GM13977 (cell line): ENCODE measurements at regions not wholly inside any gene's neighbourhood (a gene's known extent, or its start where the extent isn't known, plus 50 kb on each side); places are given as distances from the start of the nearest gene placed in this dataset.

ENCODE experiments used
- DNase-seq: peaks from one replicate; pipeline ENCODE4 v3.0.0; 2012; ENCODE audit warnings: low spot score
- in situ Hi-C: fragments of 300-500 bp; cut with MboI; formaldehyde crosslinking; loops from one replicate; pipeline ENCODE4 v1.12.0; 2022; ENCODE audit warnings: low sequenced_read_pairs, low pct_unique_long_range_greater_than_20kb, mixed read lengths, inconsistent platforms; ENCODE audit not compliant: unreplicated experiment
- TF ChIP-seq, protein P1 (sequence below): IDR thresholded peaks from 2 replicates; pipeline ENCODE4 v1.5.1; 2012; ENCODE audit warnings: mild to moderate bottlenecking, control low read depth; ENCODE audit not compliant: insufficient read depth; ENCODE audit errors: extremely low read depth, missing control alignments

DNA sequence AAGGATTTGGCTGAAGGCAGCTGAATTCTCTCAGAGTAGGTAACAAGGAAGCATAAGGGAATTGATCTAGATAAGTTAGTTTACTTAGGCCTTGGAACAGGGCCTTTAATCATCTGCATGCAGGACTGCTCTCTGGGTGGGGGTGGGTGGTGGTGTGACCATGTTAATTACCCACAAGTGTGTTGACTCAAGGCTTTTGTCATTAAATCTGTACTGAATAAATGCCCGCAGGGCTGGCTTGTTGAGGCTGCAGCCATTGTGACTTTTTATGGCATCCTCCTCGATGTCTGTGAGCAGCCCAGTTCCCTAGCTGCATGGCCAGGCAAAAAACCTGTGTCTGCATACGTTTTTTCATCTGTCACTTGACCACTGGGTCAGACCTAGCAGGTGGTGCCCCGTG lies 63.5 kb upstream of the ASCC3 start:
- TF ChIP-seq, protein P1, sequence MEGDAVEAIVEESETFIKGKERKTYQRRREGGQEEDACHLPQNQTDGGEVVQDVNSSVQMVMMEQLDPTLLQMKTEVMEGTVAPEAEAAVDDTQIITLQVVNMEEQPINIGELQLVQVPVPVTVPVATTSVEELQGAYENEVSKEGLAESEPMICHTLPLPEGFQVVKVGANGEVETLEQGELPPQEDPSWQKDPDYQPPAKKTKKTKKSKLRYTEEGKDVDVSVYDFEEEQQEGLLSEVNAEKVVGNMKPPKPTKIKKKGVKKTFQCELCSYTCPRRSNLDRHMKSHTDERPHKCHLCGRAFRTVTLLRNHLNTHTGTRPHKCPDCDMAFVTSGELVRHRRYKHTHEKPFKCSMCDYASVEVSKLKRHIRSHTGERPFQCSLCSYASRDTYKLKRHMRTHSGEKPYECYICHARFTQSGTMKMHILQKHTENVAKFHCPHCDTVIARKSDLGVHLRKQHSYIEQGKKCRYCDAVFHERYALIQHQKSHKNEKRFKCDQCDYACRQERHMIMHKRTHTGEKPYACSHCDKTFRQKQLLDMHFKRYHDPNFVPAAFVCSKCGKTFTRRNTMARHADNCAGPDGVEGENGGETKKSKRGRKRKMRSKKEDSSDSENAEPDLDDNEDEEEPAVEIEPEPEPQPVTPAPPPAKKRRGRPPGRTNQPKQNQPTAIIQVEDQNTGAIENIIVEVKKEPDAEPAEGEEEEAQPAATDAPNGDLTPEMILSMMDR = no peak
- in situ Hi-C loops = no loop called here
- DNase-seq = no peak

DNA sequence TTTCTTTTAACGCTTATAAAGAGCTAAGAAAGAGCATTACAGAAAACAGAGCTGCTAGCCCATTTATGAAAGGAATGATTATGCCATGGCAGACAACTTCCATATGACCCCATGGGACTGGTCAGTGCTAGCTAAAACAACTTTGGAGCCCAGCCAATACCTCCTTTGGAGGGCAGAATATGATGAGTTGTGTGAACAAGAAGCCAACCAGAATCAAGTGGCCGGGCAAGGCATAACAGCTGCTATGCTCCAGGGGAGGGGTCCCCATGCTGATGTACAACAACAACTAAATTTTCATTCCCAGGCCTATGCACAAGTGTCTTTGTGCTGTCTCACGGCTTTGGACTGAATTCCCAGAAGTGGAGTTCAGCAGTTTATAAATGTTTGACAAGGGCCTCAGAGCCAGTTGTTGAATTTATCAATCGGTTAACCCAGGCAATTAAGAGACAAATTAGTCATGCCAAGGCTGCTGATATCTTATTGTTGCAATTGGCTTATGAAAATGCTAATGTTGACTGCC lies 65.0 kb upstream of the ASCC3 start:
- DNase-seq = no peak
- in situ Hi-C loops = no loop called here
- TF ChIP-seq, protein P1 = no peak

DNA sequence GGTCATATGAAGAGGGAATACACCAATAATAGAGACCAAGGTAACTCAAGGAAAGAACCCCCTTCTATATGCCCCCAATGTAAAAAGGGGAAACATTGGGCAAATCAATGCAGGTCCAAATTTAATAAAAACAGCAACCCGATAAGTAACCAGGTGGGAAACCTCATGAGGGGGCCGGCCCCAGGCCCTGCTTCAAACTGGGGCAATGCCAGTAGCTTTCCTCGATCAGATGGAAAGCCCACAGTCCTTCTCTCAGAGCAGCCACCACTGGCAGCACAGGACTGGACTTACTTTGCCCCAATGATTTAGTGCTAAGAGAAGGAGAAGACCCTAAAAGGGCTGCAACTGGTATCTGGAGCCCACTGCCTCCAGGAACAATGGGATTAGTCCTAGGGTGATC lies 65.6 kb upstream of the ASCC3 start:
- DNase-seq = no peak
- TF ChIP-seq, protein P1 = no peak
- in situ Hi-C loops = no loop called here

DNA sequence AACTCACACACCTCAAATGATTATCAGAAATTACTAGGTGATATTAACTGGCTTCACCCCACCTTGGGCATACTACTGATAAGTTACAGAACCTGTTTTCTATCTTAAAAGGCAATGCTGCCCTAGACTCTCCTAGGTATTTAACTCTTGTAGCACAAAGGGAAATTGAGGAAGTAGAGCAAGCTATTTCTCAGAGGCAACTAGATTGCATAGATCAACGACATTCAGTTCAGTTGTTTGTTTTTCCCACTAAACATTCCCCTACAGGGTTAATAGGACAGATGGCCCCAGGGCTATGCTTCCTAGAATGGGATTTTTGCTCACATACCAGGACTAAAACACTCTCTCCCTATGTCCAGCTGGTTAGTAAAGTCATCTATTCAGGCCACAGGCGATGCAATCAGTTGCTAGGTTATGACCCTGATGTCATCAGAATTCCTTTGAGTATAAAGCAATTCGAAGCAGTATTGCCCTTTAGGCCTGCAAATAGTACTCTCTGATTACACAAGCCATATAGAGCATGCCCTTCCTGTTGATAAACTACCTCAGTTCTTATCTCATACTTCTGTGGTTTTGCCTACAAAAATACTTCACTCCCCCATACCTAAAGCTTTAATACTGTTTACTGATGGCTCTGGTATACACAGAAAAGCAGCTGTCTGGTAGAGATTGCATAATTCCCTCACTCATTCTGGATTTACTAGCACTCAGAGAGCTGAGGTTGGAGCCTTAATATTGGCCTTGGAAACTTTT lies 67.4 kb upstream of the ASCC3 start:
- TF ChIP-seq, protein P1 = no peak
- in situ Hi-C loops = no loop called here
- DNase-seq = no peak

DNA sequence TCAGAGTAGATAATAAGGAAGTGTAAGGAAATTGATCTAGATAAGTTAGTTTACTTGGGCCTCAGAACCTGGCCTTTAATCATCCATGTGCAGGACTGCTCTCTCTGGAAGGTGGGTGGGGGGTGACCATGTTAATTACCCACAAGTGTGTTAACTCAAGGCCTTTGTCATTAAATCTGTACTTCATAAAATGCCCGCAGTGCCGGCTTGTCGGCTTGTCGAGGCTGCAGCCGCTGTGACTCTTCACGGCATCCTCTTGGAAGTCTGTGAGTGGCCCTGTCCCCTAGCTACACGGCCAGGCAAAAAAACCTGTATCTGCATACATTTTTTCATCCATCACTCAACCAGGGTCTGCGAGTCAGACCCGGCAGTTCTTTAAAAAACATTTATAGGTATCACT lies 70.9 kb upstream of the ASCC3 start:
- TF ChIP-seq, protein P1 = no peak
- no peak for DNase-seq
- in situ Hi-C loops = no loop called here

- TF ChIP-seq, protein P1 = no peak
- in situ Hi-C loops = no loop called here
- no peak for DNase-seq
Observed at GRCh38 chr6:100959280-100959679, 78.2 kb upstream of the ASCC3 start.

DNA sequence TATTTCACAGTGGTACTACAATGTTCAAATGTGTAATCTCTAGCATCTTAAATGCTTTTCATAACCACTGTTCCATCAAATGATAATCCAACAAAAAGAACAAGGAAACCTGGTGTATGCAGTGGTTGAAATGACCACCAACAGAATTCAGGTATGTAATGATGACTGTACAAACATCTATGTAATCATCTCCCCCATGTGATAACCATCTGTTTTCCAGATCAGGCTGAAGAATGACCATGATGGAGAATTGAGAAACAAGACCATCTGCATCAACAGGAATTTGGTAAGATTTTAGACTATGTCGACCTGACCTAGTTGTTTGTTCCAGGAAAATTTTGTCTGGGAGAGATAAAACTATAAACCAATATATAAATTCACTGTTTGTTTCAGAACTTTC lies 81.3 kb upstream of the ASCC3 start:
- TF ChIP-seq, protein P1 = no peak
- DNase-seq = no peak
- in situ Hi-C loops = no loop called here
